GM12865 (cell line): ENCODE measurements at regions not wholly inside any gene's neighbourhood (a gene's known extent, or its start where the extent isn't known, plus 50 kb on each side); places are given as distances from the start of the nearest gene placed in this dataset.
"Not testable (repeated sequence)": the region's sequence is repeated elsewhere in the genome, so short reads cannot be mapped to it uniquely, and the experiment has no call there.

Experiments used
- DNase-seq: peaks from one replicate; pipeline ENCODE4 v3.0.0; 2010; ENCODE audit warnings: low read depth
- H3K4me3 ChIP-seq: 2 replicates; pipeline ENCODE4 v1.5.1; 2011; ENCODE audit warnings: mild to moderate bottlenecking, low read depth, low read length, control low read depth
- TF ChIP-seq, protein P1 (sequence below): IDR thresholded peaks from 2 replicates; pipeline ENCODE4 v1.5.1; 2011; ENCODE audit warnings: low read length, control low read depth, low read depth, inconsistent platforms; ENCODE audit not compliant: insufficient read depth; ENCODE audit errors: missing control alignments

- TF ChIP-seq, protein P1, sequence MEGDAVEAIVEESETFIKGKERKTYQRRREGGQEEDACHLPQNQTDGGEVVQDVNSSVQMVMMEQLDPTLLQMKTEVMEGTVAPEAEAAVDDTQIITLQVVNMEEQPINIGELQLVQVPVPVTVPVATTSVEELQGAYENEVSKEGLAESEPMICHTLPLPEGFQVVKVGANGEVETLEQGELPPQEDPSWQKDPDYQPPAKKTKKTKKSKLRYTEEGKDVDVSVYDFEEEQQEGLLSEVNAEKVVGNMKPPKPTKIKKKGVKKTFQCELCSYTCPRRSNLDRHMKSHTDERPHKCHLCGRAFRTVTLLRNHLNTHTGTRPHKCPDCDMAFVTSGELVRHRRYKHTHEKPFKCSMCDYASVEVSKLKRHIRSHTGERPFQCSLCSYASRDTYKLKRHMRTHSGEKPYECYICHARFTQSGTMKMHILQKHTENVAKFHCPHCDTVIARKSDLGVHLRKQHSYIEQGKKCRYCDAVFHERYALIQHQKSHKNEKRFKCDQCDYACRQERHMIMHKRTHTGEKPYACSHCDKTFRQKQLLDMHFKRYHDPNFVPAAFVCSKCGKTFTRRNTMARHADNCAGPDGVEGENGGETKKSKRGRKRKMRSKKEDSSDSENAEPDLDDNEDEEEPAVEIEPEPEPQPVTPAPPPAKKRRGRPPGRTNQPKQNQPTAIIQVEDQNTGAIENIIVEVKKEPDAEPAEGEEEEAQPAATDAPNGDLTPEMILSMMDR, result no peak
- no peak overlapping the region for H3K4me3 ChIP-seq
- no peak for DNase-seq
Observed at GRCh38 chr5:62829604-62829986, 251.0 kb downstream of the LRRC70 start.

GRCh38 chr5:62828742-62829603, 250.4 kb downstream of the LRRC70 start:
- TF ChIP-seq, protein P1, result no peak
- no peak overlapping the region for H3K4me3 ChIP-seq

DNA sequence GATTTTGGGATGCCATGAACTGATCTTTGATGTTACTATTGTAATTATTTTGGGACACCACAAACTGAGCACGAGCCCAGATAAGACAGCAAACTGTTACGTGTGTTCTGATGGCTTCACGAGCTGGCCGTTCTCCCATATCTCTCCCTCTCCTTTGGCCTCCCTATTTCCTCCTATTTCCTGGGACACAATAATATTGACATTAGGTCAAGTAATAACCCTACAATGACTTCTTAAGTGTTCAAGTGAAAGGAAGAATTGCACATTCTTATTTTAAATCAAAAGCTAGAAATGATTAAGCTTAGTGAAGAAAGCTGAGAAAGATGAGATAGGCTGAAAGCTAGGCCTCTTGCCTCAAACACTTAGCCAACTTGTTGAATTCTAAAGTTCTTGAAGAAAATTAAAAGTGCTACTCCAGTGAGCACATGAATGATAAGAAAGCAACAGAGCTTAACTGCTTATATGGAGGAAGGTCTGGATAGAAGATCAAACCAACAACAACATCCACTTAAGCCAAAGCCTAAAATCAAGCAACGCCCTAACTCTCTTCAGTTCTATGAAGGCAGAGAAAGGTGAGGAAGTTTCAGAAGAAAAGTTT, 247.1 kb downstream of the LRRC70 start:
- no peak for DNase-seq
- no peak overlapping the region for H3K4me3 ChIP-seq
- TF ChIP-seq, protein P1, result no peak

More at GRCh38 chr5:62828742-62829603, 250.4 kb downstream of the LRRC70 start:
- no peak for DNase-seq

GRCh38 chr5:62824936-62825335, 246.3 kb downstream of the LRRC70 start:
- no peak for DNase-seq
- H3K4me3 ChIP-seq, result no peak overlapping the region
- TF ChIP-seq, protein P1, result no peak

DNA sequence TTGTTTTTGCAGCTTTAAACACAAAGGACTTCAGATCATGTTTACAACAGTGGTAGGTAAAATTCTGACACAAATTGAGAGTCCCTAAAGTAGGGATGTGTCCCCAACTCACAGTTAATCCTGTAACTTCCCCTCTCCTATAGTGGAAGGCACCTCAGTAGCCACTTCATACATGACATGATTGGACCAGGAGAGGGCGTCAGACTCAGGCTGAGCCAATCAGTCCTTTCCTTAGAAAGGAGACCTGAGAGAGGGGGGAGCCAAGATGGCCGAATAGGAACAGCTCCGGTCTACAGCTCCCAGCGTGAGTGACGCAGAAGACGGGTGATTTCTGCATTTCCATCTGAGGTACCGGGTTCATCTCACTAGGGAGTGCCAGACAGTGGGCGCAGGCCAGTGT, 238.4 kb downstream of the LRRC70 start:
- DNase-seq, result not testable (repeated sequence)

GRCh38 chr5:62814991-62815390, 236.4 kb downstream of the LRRC70 start:
- no peak for DNase-seq
- TF ChIP-seq, protein P1, result no peak
- no peak overlapping the region for H3K4me3 ChIP-seq

More for the DNA sequence above, 238.4 kb downstream of the LRRC70 start:
- not testable (repeated sequence) for H3K4me3 ChIP-seq

GRCh38 chr5:62812621-62813255, 234.1 kb downstream of the LRRC70 start:
- DNase-seq, result no peak
- H3K4me3 ChIP-seq, result no peak overlapping the region
- TF ChIP-seq, protein P1, result no peak

GRCh38 chr5:62804819-62805218, 226.2 kb downstream of the LRRC70 start:
- H3K4me3 ChIP-seq, DNase-seq: not testable (repeated sequence)
